IPS-15b (cell line): ENCODE measurements at regions not wholly inside any gene's neighbourhood (a gene's known extent, or its start where the extent isn't known, plus 50 kb on each side); places are given as distances from the start of the nearest gene placed in this dataset.

Experiments used
- H3K27me3 ChIP-seq: one replicate; pipeline ENCODE4 v1.6.1; 2013; ENCODE audit warnings: low read length; ENCODE audit not compliant: control insufficient read depth, insufficient read depth
- H3K36me3 ChIP-seq: one replicate; pipeline ENCODE4 v1.6.1; 2013; ENCODE audit warnings: low read length; ENCODE audit not compliant: control insufficient read depth, insufficient read depth
- H3K4me1 ChIP-seq: one replicate; pipeline ENCODE4 v1.6.1; 2013; ENCODE audit warnings: mild to moderate bottlenecking, low read length; ENCODE audit not compliant: control insufficient read depth, insufficient read depth
- H3K4me3 ChIP-seq: one replicate; pipeline ENCODE4 v1.5.1; 2013; ENCODE audit warnings: low read depth, low read length
- H3K9ac ChIP-seq: one replicate; pipeline ENCODE4 v1.6.1; 2013; ENCODE audit warnings: low read depth, mild to moderate bottlenecking, low read length
- H3K9me3 ChIP-seq: one replicate; pipeline ENCODE4 v1.6.1; 2013; ENCODE audit warnings: mild to moderate bottlenecking, low read length; ENCODE audit not compliant: control insufficient read depth, insufficient read depth

DNA sequence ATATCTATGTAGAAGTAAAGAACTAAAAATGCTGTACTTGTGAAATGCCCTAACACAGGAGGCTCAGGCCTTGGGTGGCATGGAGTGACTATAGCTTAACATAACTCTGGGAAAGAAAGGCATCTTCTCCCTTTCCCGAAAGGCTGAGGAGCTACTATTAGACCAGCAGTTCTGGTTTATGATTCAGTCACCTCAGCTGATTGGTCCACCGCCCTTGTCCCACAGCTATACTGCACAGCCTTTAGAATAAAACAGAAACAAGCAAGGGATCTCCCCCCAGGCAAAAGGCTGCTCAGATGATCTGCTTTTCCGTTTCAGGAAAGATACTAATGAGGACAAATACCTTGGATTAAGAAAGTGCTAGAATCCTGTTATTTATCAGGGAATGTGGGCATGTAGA is 171.3 kb downstream of the SNCA start:
- no peak overlapping the region for H3K9ac ChIP-seq
- no peaks in the 10 kb centered on the region for H3K9me3 ChIP-seq
- no peaks in the 10 kb centered on the region for H3K27me3 ChIP-seq
- no peak overlapping the region for H3K4me3 ChIP-seq
- no peaks in the 10 kb centered on the region for H3K36me3 ChIP-seq
- peaks cover 4% of the 10 kb centered on the region for H3K4me1 ChIP-seq

DNA sequence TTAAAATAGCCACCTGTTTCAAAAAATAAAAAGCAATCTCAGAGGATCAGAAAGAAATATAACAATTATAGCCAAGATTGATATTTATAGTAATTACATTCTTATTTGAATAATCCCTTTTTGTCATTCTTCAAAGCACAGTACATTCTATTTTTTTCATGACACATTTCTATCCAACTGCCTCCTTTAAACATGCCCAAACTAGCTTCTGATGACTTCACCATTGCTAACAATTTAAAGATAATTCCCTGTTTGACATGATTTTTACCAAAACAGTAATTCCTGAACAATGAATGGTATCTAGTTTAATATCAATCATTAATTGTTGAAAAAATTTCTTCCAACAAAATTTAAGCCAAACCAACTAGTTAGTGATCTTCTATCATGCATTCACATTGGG is 172.4 kb downstream of the SNCA start:
- Histone ChIP-seq H3K4me1 (peaks cover 4% of the 10 kb centered on the region), H3K36me3 (no peaks in the 10 kb centered on the region), H3K9me3 (no peaks in the 10 kb centered on the region), H3K4me3 (no peak overlapping the region), H3K9ac (no peak overlapping the region), H3K27me3 (no peaks in the 10 kb centered on the region)

DNA sequence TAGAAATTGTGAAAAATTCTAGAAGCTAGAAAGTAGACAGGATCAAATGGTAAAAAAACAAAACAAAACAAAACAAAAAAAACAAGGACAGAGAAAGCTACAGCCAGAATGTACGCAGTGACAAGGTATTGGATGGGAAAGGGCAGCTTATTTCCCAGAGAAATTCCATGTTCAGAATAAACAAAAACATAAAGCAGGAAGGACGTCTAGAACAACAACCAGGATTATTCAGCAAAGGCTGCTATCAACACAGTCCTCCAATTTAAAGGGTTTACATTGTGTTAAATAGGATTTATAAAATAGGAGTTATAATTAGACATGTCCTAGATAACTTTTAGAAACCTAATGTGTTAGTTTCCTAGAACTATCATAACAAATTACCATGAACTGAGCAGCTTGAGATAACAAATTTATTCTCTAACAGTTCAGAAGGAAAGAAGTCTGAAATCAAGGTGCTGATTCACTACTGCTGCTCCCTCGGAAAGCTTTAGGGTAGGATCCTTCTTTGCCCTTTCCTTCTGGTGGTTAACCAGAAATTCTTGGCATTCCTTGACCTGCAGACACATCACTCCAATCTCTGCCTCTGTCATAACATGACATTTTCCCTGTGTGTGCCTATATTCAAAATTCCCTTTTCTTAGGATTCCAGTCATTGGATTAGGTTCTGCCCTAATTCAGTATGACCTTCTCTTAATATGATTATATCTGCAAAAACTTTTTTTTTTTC is 175.6 kb downstream of the SNCA start:
- Histone ChIP-seq H3K4me3 (no peak overlapping the region), H3K9ac (no peak overlapping the region), H3K4me1 (peaks cover 4% of the 10 kb centered on the region), H3K27me3 (no peaks in the 10 kb centered on the region), H3K9me3 (no peaks in the 10 kb centered on the region), H3K36me3 (no peaks in the 10 kb centered on the region)

DNA sequence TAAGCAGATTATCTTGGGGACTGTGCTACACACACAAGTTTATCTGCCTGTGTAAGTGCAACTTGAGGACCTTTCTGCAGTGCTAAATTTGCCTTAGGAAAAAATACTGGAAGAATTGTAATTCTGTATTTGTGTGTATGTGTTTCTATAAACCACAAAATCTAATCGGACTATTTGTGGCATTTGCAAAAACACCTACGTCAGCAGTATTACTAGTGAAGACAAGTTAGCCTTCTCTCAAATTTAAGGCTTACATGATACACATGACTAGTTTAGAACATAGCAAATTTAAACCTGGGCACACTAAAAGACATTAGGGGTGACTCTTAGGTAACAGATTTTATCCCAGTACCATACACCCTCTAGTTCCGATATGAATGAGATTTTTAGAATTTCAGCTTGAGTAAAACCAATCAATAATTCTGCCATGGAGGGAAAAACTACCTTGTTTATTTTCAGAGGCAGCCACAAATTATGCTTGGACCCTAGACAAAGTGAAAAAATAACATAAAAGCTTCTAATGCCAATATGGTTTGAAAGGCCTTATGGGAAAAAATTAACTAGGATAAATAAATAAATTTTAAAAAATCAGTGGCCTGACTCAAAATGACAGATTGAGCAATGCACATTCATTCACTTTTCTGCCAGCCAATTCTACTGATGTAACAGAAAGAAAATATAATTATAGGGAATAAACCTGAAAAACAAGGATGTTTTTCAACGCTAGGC is 176.4 kb downstream of the SNCA start:
- Histone ChIP-seq H3K9me3 (no peaks in the 10 kb centered on the region), H3K9ac (no peak overlapping the region), H3K36me3 (no peaks in the 10 kb centered on the region), H3K4me3 (no peak overlapping the region), H3K27me3 (no peaks in the 10 kb centered on the region), H3K4me1 (peaks cover 4% of the 10 kb centered on the region)

DNA sequence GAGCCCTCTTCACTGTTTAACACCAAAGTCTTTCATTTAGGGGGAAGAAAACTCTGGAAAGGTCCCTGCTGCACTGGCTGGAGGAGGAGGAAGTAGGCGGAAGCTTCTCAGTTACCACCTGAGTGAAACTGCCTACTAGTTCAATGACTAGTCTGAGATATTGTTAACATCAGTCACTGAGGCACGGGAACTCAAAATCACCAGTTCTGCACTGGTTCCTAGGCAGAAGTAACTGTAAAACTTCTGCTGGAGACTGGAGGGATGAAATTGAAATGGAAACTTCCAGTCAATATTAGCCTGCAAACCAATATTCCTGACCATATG is 178.3 kb downstream of the SNCA start:
- Histone ChIP-seq H3K4me3 (no peak overlapping the region), H3K9ac (no peak overlapping the region), H3K36me3 (no peaks in the 10 kb centered on the region), H3K4me1 (peaks cover 4% of the 10 kb centered on the region), H3K9me3 (no peaks in the 10 kb centered on the region), H3K27me3 (no peaks in the 10 kb centered on the region)

DNA sequence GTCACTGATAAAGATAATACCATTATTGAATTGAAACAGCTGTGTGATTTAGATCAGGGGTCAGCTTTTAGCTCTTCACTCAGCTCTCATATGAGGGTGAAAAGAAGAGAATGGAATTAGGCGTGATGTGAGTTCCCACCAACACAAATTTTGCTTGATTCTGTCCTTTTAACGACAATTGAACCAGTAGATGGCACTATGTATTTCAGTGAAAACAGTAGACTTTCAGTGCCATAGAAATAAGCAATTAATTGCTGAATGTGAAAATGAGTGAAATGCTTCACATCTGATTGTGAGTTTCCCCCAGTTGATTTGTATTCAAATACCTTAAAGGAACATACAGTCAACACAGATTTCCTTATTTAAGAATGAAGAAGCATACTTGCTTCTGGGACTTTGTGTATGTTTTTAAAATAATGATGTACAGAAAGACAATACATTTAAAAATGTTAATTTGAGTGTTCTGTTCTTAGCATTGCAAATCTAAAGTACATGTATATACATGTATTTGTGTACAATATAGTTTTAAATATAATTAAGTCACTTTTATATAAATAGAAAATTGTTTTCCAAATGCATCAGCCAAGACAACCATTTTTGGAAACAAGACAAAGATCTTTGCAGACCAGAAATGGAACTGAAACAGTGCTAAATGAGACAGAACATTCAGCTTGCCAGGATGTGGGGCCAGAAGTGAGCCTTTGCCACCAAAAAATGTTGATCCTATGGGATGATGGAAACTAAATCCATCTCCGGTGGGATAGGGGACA is 178.8 kb downstream of the SNCA start:
- Histone ChIP-seq H3K36me3 (no peaks in the 10 kb centered on the region), H3K9ac (no peak overlapping the region), H3K9me3 (no peaks in the 10 kb centered on the region), H3K27me3 (no peaks in the 10 kb centered on the region), H3K4me3 (no peak overlapping the region), H3K4me1 (peaks cover 4% of the 10 kb centered on the region)

DNA sequence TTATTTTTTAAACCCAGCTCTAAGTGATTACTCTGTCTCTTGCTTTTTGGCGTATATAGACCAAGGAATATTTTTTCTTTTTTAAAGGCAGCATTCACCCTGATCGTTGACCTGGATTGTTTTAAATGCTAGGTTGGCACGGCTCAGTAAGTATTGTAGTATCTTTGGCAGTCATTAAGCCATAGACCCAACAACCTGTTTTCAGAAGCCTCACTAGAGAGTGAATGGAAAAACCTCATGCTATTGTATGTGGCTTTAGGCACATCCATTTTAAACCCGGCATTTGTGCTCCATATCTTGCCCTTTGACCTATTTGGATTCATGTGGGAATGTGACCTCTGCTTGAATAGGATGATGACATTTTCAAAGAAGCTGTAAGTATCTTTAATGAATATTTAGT is 183.9 kb downstream of the SNCA start:
- Histone ChIP-seq H3K4me1 (no peaks in the 10 kb centered on the region), H3K36me3 (no peaks in the 10 kb centered on the region), H3K9me3 (no peaks in the 10 kb centered on the region), H3K4me3 (no peak overlapping the region), H3K9ac (no peak overlapping the region), H3K27me3 (no peaks in the 10 kb centered on the region)

DNA sequence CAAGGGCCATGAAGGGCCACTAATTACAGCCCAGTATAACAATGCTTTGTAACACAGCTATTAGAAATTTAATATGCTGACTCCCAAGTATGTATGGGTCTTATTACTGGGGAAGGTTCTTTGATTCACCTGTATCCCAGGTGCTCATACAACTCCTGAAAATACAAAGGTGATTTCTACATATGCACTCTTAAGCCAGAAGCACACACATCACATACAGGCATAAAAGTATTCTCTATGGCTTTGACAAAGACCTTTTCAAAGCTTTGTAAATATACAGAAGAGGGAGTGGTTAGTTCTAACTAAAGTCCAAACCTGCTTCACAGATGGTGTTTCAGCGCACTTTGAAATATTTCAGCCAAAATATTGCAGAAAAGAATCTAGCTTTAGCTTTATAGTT is 191.5 kb downstream of the SNCA start:
- H3K9ac ChIP-seq, result no peak overlapping the region
- H3K4me3 ChIP-seq, result no peak overlapping the region
- no peaks in the 10 kb centered on the region for H3K27me3 ChIP-seq
- H3K4me1 ChIP-seq, result peaks cover 4% of the 10 kb centered on the region
- H3K9me3 ChIP-seq, result no peaks in the 10 kb centered on the region
- no peaks in the 10 kb centered on the region for H3K36me3 ChIP-seq

DNA sequence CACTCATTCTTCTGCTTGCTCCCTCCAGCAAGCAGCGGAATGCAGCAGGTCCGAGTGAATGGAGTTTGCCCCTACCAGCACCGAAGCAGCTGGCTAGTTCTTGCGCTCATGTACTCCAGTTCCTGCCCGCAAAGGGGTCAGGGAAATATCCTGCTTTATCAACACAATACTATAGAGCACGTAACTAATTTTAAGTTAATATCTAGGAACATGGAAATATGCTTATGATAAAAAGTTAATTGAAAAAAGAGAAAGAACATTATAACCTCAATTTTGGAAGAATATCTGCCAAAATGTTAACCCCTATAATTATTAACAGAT is 195.6 kb downstream of the SNCA start:
- Histone ChIP-seq H3K4me3 (peak overlapping the region; percentile 24), H3K9ac (no peak overlapping the region), H3K27me3 (no peaks in the 10 kb centered on the region), H3K4me1 (peaks cover 4% of the 10 kb centered on the region), H3K9me3 (no peaks in the 10 kb centered on the region), H3K36me3 (no peaks in the 10 kb centered on the region)

DNA sequence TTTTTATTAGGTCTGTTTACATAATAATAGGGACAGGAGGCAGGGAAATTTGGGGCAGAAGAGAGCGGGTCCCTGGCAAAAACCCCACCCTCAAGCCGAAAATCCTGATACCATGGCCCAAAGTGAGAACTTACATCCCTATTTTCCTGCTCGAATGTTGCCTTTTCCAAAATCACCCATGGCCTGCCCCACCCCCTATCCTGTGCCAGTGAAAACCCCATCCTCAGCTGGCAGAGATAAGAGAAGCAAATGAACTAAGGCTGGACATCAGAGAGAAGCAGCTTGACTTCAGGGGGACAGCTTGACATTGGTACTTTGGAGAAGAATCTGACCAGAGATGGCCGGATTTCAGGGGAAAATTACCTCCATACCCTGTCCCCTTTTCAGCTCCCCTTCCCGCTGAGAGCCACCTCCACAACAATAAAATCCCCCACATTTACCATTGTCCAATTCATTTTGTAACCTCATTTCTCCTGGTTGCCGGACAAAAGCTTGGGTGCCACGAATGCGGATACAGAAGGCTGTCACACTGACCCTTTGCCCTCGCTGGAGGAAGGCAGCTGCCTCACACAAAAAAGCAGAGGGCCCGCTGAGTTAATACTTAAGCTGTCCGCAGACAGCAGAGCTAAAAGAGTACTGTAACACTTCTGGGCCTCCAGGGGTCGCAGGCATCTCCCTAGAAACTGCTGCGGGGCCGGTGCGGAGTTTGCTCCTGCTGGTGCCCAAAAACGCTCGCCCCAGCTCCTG is 196.2 kb downstream of the SNCA start:
- peak overlapping the region; percentile 24 for H3K4me3 ChIP-seq
- no peak overlapping the region for H3K9ac ChIP-seq
- H3K9me3 ChIP-seq, result no peaks in the 10 kb centered on the region
- no peaks in the 10 kb centered on the region for H3K36me3 ChIP-seq
- H3K4me1 ChIP-seq, result peaks cover 4% of the 10 kb centered on the region
- H3K27me3 ChIP-seq, result no peaks in the 10 kb centered on the region

DNA sequence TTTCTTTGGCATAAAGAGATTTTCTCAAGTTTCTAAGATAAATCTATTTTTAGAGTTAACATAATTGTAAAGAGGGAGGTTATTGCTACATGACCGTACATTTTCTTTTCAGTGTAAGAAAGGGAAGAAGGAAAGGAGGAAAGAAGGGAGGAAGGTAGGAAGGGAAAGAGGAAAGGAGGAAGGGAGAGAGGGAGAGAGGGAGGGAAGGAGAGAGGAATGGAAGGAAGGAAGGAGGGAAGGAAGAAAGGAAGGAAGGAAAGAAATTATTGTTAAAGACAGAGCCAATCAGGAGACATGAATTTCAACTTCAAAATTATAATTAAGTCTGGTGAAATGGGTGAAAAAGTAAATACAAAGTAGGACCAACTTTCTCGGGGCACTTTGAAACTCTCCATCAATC is 197.6 kb downstream of the SNCA start:
- no peaks in the 10 kb centered on the region for H3K9me3 ChIP-seq

More for the DNA sequence above, 197.6 kb downstream of the SNCA start:
- Histone ChIP-seq H3K4me1 (peaks cover 4% of the 10 kb centered on the region), H3K9ac (no peak overlapping the region), H3K27me3 (no peaks in the 10 kb centered on the region), H3K36me3 (no peaks in the 10 kb centered on the region), H3K4me3 (no peak overlapping the region)
